ACC112 (cell line): ENCODE measurements at regions not wholly inside any gene's neighbourhood (a gene's known extent, or its start where the extent isn't known, plus 50 kb on each side); places are given as distances from the start of the nearest gene placed in this dataset.

Experiments
- H2AFZ ChIP-seq: fragments of 200-600 bp; sonication (generic); one replicate; pipeline ENCODE4 v1.6.0; 2017; ENCODE audit warnings: antibody characterized with exemption, low read length; ENCODE audit not compliant: unreplicated experiment
- H3K27ac ChIP-seq: fragments of 200-600 bp; sonication (generic); 2 replicates; pipeline ENCODE4 v1.5.1; 2014; ENCODE audit warnings: low read depth, mild to moderate bottlenecking, antibody characterized with exemption, low read length, moderate library complexity
- H3K27me3 ChIP-seq: fragments of 200-600 bp; sonication (generic); 2 replicates; pipeline ENCODE4 v1.6.1; 2014; ENCODE audit warnings: mild to moderate bottlenecking, antibody characterized with exemption, low read length, moderate library complexity, mixed read lengths; ENCODE audit not compliant: insufficient read depth
- H3K36me3 ChIP-seq: fragments of 200-600 bp; sonication (generic); 2 replicates; pipeline ENCODE4 v1.6.1; 2016; ENCODE audit warnings: mild to moderate bottlenecking, antibody characterized with exemption, low read length, moderate library complexity, mixed read lengths; ENCODE audit not compliant: insufficient read depth
- H3K4me1 ChIP-seq: fragments of 200-600 bp; sonication (generic); one replicate; pipeline ENCODE4 v1.6.1; 2016; ENCODE audit warnings: low read length, mixed read lengths; ENCODE audit not compliant: insufficient read depth, unreplicated experiment, control insufficient read depth
- H3K4me3 ChIP-seq: fragments of 200-600 bp; sonication (generic); 2 replicates; pipeline ENCODE4 v1.5.1; 2014; ENCODE audit warnings: mild to moderate bottlenecking, low read depth, low read length
- H3K79me2 ChIP-seq: fragments of 200-600 bp; sonication (generic); one replicate; pipeline ENCODE4 v1.6.0; 2016; ENCODE audit warnings: low read length; ENCODE audit not compliant: control insufficient read depth, unreplicated experiment, insufficient read depth

DNA sequence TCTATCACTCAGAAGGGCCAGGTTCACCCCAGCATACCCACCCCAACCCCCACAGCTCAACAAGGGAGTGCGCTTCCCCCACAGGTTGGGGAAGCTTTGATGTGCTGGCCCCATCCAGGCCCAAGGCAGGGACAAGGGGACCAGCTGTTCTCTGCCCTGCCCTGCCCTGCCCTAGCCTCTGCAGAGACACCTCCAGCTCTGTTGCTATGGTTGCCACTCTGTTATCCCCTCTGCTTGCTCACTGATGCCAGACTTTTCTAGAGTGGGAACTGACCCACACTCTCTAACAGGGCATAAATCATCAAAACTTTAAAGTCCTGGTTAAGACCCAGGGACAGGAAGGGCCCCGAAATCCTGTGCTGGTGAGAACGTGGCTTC lies 50.4 kb upstream of the ENPP7 start:
- H3K4me1 ChIP-seq = no peaks in the 10 kb centered on the region
- no peaks in the 10 kb centered on the region for H3K36me3 ChIP-seq
- H2AFZ ChIP-seq = no peak overlapping the region
- no peak overlapping the region for H3K27ac ChIP-seq
- H3K27me3 ChIP-seq = peaks cover 78% of the 10 kb centered on the region
- H3K79me2 ChIP-seq = no peaks in the 10 kb centered on the region
- H3K4me3 ChIP-seq = no peak overlapping the region

DNA sequence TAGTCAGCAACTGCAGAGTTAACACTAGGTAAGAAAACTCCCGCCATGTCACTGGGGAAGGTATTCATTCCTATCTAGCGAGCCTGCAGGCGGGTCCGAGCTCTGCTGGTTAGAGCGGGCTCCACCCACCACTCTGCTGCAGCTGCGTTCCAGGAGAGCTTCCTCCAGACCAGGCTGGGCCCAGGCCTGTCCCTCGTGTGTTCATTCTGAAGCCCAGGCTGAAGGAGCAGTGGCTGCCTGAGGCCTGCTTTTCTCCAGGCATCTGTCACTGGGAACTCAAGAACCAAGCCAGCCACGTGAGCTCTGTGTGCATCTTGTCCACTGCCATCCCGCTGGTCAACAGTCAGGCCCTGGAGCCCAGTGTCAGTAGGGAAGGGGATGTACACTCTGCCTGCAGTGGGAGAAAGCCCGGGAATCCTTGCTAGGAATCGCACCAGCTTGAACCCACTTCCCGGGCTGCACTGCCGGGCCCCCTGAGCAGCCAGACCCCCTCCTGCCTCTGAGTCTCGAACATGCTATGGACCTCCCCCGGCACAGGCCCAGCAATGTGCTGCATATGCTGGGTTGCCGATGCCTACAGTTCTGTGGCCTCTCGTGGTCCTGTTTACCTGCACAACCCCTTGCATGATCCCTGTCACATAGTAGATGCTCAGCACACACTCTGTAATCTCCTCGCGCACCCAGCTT lies 51.0 kb upstream of the ENPP7 start:
- Histone ChIP-seq H3K27me3 (peaks cover 73% of the 10 kb centered on the region), H3K4me3 (no peak overlapping the region), H3K79me2 (no peaks in the 10 kb centered on the region), H2AFZ (no peak overlapping the region), H3K36me3 (no peaks in the 10 kb centered on the region), H3K4me1 (no peaks in the 10 kb centered on the region), H3K27ac (no peak overlapping the region)

DNA sequence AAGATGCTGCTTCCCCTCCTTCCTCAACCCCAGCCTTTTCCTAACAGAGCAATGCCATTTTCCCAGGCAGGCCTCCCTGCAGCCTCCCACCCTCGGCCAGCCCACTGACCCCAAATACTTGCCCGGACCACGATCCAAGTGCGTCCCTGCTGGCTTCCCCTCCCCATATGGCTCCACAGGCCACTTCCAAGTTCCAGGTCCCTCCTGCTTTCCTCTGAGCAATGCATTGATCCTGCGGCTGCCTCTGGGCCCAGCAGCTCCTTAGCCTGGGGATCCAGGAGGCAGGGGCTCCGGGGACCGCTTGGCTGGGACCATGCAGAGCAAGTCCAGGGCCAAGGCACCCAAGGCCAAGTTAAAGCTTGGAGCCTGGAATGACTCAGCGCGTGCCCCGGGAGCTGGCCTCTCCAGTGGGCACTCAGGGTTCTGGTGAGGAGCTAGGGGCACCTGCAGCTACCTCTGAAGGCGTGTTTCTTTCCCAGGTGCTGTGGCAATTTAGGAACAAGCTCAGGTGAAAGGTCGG lies 51.9 kb upstream of the ENPP7 start:
- H3K36me3 ChIP-seq = no peaks in the 10 kb centered on the region
- H3K4me1 ChIP-seq = no peaks in the 10 kb centered on the region
- peaks cover 63% of the 10 kb centered on the region for H3K27me3 ChIP-seq
- no peak overlapping the region for H3K27ac ChIP-seq
- no peaks in the 10 kb centered on the region for H3K79me2 ChIP-seq
- no peak overlapping the region for H2AFZ ChIP-seq
- no peak overlapping the region for H3K4me3 ChIP-seq

DNA sequence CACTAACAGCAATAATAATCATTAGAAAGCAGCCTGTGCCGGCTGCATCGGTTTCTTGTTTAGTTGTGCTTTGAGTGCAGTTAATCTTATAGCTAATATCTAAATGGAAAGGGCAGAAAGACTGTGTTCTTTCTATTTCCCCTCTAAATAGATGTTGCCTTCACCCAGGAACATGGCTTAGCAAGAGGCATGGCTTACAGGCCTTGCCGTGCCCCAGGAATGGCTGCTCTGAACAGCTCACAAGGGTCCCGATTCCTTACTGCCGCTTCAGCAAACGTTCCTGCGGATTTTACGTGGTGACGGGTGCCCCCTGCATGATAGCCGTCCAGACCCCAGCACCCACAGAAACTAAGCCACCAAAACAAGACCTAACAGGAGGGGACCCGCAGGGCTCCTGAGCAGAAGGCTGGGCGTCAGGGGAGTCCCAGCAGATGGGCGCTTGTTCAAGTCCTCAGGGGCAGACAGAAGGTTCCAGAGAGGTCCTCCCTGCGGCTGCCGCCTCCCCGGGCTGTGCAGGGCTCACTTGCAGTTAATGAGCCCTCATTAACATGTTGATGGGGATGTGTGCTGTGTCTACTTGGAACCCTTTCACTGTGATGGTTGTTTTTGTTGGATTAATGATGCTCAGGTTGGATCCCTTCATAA lies 52.5 kb upstream of the ENPP7 start:
- Histone ChIP-seq H3K27me3 (peaks cover 57% of the 10 kb centered on the region), H3K4me1 (no peaks in the 10 kb centered on the region), H3K4me3 (no peak overlapping the region), H3K36me3 (no peaks in the 10 kb centered on the region), H3K27ac (no peak overlapping the region), H2AFZ (no peak overlapping the region), H3K79me2 (no peaks in the 10 kb centered on the region)

DNA sequence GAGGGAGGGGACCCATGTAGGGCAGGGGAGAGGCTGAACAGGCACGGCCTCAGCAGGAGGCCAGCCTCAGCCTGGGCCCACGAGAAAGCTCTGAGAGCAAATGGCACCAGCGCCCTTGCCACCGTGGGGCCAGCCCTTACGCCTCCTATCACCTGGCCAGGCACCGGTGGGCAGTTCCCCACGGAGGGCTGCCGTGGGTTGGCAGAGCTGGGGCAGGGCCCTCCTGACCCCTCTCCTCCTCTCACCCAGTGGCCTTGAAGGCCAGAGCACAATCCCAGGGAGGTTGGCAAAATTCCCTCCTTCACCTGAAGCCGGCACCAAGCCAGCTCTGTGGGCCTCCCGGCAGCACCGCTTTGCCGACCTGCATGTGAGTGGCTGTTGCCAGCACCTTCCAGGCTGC lies 53.1 kb upstream of the ENPP7 start:
- peaks cover 57% of the 10 kb centered on the region for H3K27me3 ChIP-seq
- H3K4me3 ChIP-seq = no peak overlapping the region
- no peaks in the 10 kb centered on the region for H3K79me2 ChIP-seq
- no peak overlapping the region for H3K27ac ChIP-seq
- no peaks in the 10 kb centered on the region for H3K4me1 ChIP-seq
- H2AFZ ChIP-seq = no peak overlapping the region
- H3K36me3 ChIP-seq = no peaks in the 10 kb centered on the region

DNA sequence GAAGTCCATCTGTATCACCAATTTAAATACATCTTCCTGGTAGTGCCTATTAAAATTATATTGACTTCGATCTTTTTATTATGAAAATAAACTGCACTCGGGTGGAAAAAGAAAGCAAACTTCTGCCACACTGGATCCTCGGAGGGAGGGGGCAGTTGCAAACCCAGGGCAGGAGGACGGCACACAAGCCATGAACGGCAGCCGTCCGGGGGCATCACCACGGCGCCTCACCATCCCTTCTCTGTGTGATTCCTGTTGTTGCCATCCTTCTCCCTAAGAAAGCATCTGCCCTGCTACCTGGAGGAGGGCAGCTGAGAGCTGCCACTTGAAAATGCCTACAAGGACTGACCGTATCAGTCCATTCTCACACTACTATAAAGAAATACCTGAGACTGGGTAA lies 53.9 kb upstream of the ENPP7 start:
- no peak overlapping the region for H2AFZ ChIP-seq
- H3K36me3 ChIP-seq = no peaks in the 10 kb centered on the region
- no peaks in the 10 kb centered on the region for H3K79me2 ChIP-seq
- no peaks in the 10 kb centered on the region for H3K4me1 ChIP-seq
- no peak overlapping the region for H3K27ac ChIP-seq
- no peak overlapping the region for H3K4me3 ChIP-seq
- H3K27me3 ChIP-seq = peaks cover 58% of the 10 kb centered on the region

DNA sequence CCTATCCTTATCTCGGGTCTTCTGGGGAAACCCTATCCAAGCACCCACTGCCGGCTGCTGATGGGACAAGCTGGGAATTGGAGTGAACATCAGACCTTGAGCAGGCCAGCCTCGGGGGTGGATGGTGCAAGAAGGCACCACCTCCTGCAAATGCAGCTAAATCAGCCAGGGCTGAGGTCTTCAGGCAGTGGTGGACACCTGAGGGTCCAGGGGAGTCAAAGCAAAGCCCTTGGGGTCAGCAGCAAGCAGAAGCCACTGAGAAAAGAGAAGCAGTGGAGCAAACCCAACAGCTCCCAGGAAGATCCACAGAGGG lies 55.4 kb upstream of the ENPP7 start:
- Histone ChIP-seq H3K79me2 (no peaks in the 10 kb centered on the region), H3K36me3 (no peaks in the 10 kb centered on the region), H3K27ac (no peak overlapping the region), H2AFZ (no peak overlapping the region), H3K4me3 (no peak overlapping the region), H3K4me1 (no peaks in the 10 kb centered on the region), H3K27me3 (peaks cover 58% of the 10 kb centered on the region)

DNA sequence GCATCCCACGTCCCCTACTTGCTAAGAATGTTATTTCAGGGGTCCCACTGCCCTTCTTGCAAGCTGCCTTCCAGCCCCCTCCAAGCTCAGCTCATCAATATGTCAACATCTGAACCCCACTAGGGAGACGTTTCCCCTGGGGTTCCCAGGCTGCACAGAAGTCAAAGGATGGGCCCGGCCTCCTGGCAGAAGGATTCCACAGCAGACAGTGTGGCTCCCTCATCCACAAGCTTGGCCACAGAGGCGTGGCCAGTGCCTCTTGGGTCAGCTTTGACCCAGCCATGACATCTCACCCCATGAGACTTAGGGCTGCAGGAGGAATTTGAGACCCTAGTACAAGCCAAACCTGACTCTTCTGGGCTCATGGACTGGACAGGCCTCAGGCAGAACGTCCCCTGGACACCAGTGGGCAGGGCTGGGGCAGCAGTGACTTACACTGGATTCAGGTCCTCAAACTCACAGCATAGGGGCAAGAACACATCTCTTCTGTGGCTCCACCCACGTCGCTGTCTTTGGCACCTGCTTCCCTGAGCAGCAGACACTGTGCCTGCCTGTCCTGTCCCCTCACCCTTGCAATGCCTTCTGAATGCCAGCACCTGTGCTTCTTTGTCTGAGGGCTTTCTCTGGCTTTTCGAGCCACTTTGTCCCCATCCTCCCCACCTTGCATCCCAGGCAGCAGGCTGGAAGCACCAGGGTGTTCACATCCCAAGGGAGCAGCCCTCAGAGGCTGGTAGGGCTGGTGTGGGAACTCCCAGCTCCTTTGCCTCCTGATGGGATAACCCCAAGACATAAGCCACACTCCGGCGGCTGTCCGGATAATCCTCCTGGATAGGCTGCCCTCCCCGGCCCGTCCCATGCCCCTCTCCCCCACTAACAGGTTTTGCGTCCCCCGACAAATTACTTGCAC lies 56.0 kb upstream of the ENPP7 start:
- H3K36me3 ChIP-seq = no peaks in the 10 kb centered on the region
- peaks cover 58% of the 10 kb centered on the region for H3K27me3 ChIP-seq
- no peaks in the 10 kb centered on the region for H3K79me2 ChIP-seq
- no peak overlapping the region for H2AFZ ChIP-seq
- no peaks in the 10 kb centered on the region for H3K4me1 ChIP-seq
- H3K27ac ChIP-seq = no peak overlapping the region
- no peak overlapping the region for H3K4me3 ChIP-seq

DNA sequence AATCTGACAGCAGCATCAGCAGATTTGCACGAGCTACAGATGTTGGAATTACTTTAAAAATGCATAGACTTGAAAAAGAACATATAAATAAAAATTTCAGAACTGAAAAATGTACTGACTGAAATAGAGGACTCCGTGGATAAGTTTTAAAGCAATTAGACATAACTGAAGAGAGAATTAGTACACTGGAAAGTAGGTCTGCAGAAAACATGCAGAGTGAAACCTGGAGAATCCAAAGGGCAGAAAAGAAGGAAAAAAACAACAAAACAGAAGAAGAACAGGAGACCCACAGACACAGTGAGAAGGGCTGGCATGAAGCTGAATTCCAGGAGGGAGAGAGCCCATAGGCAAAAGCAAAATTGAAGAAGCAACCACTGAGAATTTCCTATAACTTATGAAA lies 57.2 kb upstream of the ENPP7 start:
- Histone ChIP-seq H3K27ac (no peak overlapping the region), H3K27me3 (peaks cover 63% of the 10 kb centered on the region), H2AFZ (no peak overlapping the region), H3K4me1 (no peaks in the 10 kb centered on the region), H3K36me3 (no peaks in the 10 kb centered on the region), H3K4me3 (no peak overlapping the region), H3K79me2 (no peaks in the 10 kb centered on the region)

DNA sequence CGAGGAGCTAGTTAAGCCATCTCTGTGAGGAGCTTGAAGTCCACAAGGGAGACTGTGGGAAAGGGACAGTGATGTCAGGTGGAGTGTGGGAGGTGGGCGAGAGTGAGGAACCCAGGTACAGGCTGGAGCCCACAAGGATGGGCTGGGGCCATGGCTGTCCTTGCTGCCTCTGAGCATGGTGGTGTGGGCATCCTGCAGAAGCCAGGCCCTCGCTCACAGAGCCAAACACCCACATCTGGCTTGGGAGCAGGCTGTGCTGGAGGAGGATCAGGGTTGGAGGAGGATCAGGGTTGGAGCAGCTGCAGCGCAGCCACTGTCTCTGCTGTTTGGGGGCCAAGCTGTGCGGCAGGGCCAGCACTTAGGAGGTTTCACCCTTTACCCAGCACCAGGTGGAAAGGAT lies 58.2 kb upstream of the ENPP7 start:
- Histone ChIP-seq H2AFZ (no peak overlapping the region), H3K36me3 (no peaks in the 10 kb centered on the region), H3K27ac (no peak overlapping the region), H3K79me2 (no peaks in the 10 kb centered on the region), H3K4me3 (no peak overlapping the region), H3K4me1 (no peaks in the 10 kb centered on the region), H3K27me3 (peaks cover 63% of the 10 kb centered on the region)
